Peyer's patch (tissue), 4 donors: ENCODE measurements at regions not wholly inside any gene's neighbourhood (a gene's known extent, or its start where the extent isn't known, plus 50 kb on each side); places are given as distances from the start of the nearest gene placed in this dataset.
A peak's percentile ranks its signal among the peaks of the same experiment; 100 is the strongest.

ENCODE experiments used
- DNase-seq, 3 donors: peaks; one replicate each; pipeline ENCODE4 v3.0.0-alpha.2; 2017 to 2019
- H3K27ac ChIP-seq, 4 donors: fragments of 200-600 bp; sonication (generic); one replicate each; pipeline ENCODE4 v1.5.1; 2016 to 2019
- H3K27me3 ChIP-seq, 2 donors: fragments of 200-600 bp; sonication (generic); one replicate each; pipeline ENCODE4 v1.5.1; 2019
- H3K36me3 ChIP-seq, 3 donors: fragments of 200-600 bp; sonication (generic); one replicate each; pipeline ENCODE4 v1.5.1; 2016 to 2019
- H3K4me1 ChIP-seq, 4 donors: fragments of 200-600 bp; sonication (generic); one replicate each; pipeline ENCODE4 v1.5.1; 2016 to 2019
- H3K4me3 ChIP-seq, 4 donors: fragments of 200-600 bp; sonication (generic); 1 replicate in 3 of 4; 2 replicates in 1 of 4; pipeline ENCODE4 v1.5.1; 2016 to 2019; ENCODE audit warnings: mild to moderate bottlenecking in 1 of 4
- H3K9me3 ChIP-seq, 4 donors: fragments of 200-600 bp; sonication (generic); one replicate each; pipeline ENCODE4 v1.5.1; 2016 to 2019; ENCODE audit warnings: mild to moderate bottlenecking in 1 of 4
- POLR2A ChIP-seq, 2 donors: fragments of 450-650 bp; IDR thresholded peaks; one replicate each; pipeline ENCODE4 v1.5.1; 2017; ENCODE audit warnings: antibody characterized with exemption in 2 of 2, mild to moderate bottlenecking in 2 of 2, moderate library complexity in 2 of 2
- TF ChIP-seq, protein P1 (sequence below), 6 experiments: fragments of 450-650 bp in 4 of 6; fragments of 200-600 bp in 2 of 6; sonication (generic) in 1 of 6; IDR thresholded peaks; one replicate each; pipeline ENCODE4 v1.5.1; 2017 to 2019; ENCODE audit warnings: antibody characterized with exemption in 6 of 6, mild to moderate bottlenecking in 3 of 6, moderate library complexity in 1 of 6

DNA sequence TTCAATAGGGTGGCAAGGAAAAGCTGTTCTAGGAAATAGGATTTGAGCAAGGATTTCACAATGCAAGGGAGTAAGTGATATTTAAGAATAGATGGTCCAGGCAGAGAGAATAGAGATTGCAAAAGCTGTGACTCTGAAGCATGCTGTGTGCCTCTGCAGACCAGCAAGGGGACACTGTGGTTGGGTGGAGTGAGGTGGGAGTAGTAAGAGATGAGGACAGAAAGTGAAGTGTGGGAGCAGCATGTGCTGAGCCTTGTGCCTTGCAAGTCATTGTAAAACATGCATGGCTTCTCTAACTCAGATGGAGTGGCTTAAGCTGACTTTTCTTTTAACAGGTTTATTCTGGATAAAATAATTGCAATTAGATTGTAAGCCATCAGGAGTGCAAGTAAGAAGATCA lies 442.4 kb downstream of the CCSER2 start:
- Histone ChIP-seq H3K9me3 (no peaks in the 10 kb centered on the region), H3K27me3 (no peaks in the 10 kb centered on the region), H3K27ac (no peak overlapping the region)

DNA sequence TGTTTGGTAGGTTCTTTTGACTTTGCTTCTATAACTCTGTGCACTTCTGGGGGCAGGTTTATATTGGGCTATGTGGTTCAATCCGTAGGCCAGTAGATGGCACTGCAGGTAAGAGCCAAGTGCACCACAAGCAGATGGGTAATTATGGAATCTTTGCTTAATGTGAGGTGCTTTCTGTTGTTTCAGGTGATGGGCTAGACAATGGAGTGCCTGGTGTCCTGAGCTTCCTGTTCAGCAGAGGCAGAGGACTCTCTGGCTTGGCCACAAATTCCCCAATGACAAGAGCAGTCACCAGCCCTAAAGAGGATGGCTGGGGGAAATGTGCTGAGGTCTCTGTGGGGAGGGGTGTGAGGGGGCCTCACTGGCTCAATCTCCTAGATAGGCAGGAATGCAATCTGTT lies 455.0 kb downstream of the CCSER2 start:
- DNase-seq, result no peak
- Histone ChIP-seq H3K4me3 (no peak overlapping the region), H3K27ac (no peak overlapping the region), H3K27me3 (no peaks in the 10 kb centered on the region), H3K4me1 (no peaks in the 10 kb centered on the region), H3K9me3 (no peaks in the 10 kb centered on the region), H3K36me3 (no peaks in the 10 kb centered on the region)
- TF ChIP-seq POLR2A (IDR thresholded peaks at IDR 0.05), result no peak
- TF ChIP-seq, protein P1, sequence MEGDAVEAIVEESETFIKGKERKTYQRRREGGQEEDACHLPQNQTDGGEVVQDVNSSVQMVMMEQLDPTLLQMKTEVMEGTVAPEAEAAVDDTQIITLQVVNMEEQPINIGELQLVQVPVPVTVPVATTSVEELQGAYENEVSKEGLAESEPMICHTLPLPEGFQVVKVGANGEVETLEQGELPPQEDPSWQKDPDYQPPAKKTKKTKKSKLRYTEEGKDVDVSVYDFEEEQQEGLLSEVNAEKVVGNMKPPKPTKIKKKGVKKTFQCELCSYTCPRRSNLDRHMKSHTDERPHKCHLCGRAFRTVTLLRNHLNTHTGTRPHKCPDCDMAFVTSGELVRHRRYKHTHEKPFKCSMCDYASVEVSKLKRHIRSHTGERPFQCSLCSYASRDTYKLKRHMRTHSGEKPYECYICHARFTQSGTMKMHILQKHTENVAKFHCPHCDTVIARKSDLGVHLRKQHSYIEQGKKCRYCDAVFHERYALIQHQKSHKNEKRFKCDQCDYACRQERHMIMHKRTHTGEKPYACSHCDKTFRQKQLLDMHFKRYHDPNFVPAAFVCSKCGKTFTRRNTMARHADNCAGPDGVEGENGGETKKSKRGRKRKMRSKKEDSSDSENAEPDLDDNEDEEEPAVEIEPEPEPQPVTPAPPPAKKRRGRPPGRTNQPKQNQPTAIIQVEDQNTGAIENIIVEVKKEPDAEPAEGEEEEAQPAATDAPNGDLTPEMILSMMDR (IDR thresholded peaks at IDR 0.05), result peak in 3 of 6 experiments; percentile 14 to 26 (median 23)

More for the DNA sequence above, 442.4 kb downstream of the CCSER2 start:
- DNase-seq, result no peak
- Histone ChIP-seq H3K36me3 (no peaks in the 10 kb centered on the region), H3K4me1 (no peaks in the 10 kb centered on the region), H3K4me3 (no peak overlapping the region)
- TF ChIP-seq POLR2A (IDR thresholded peaks at IDR 0.05), result no peak
- TF ChIP-seq, protein P1 (IDR thresholded peaks at IDR 0.05), result no peak

DNA sequence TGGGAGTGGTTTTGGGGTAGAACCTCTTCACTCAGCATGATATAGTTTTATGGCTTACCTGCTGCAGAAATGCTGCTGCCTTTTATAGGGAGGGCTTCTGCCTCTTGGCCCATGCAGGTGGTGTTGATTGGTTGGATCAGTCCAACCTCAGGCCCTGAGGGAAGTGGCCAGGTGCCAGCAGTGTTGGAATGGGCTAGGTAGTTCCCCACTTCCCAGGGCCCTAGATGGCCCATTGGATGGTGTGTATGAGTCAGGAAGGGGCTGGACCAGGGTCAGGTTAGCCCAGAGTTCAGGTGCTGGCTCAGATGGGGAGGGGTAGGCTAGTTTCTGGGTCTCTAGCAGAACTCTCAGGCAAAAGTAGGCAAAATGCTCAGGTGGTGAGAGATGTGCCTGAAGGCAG lies 455.5 kb downstream of the CCSER2 start:
- no peaks in the 10 kb centered on the region for H3K9me3 ChIP-seq
- no peak for DNase-seq
- no peaks in the 10 kb centered on the region for H3K36me3 ChIP-seq
- H3K27ac ChIP-seq, result no peak overlapping the region
- TF ChIP-seq, protein P1 (IDR thresholded peaks at IDR 0.05), result no peak
- TF ChIP-seq POLR2A (IDR thresholded peaks at IDR 0.05), result no peak
- no peak overlapping the region for H3K4me3 ChIP-seq
- H3K4me1 ChIP-seq, result no peaks in the 10 kb centered on the region
- no peaks in the 10 kb centered on the region for H3K27me3 ChIP-seq

DNA sequence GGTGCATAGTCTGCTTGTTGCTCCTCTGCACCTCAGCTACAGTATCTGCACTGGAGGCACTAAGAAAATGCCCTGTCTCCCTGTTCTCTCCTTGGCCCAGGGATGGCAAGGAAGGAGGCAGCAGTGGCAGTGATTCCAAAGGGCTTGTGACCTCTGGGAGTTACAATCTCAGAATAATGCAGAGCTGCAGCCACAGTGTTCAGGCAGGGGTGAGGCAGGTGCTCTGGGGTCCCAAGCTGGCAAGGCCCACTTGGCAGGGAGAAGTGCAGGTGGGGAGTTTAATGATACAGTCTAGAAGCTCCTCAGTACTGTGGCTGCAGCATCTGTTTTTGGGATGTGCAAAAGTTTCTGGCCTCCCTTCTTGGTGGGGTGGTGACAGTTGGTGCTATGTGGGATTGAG lies 456.4 kb downstream of the CCSER2 start:
- H3K36me3 ChIP-seq, result no peaks in the 10 kb centered on the region
- no peak overlapping the region for H3K27ac ChIP-seq
- no peak overlapping the region for H3K4me3 ChIP-seq
- H3K4me1 ChIP-seq, result no peaks in the 10 kb centered on the region
- TF ChIP-seq POLR2A (IDR thresholded peaks at IDR 0.05), result no peak
- TF ChIP-seq, protein P1 (IDR thresholded peaks at IDR 0.05), result no peak
- H3K27me3 ChIP-seq, result no peaks in the 10 kb centered on the region
- no peak for DNase-seq
- no peaks in the 10 kb centered on the region for H3K9me3 ChIP-seq

DNA sequence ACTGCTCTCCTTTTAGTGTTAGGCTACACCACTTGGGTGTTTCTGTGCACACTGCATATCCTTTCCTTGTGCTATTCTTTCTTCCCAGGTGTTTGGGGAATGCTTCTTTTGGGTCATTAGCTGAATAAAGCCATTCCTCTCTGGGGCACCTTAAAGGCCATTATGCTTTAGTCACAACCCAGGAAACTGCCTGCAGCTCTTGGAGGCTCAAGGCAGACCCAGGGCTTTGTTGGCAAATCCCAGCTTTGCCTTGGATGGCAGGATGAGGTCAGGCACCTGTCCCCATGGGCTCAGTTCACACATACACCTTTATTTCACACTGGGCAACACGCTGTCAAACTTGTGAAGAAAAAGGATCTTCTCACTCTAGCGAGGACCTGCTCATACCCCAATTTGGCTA lies 460.6 kb downstream of the CCSER2 start:
- Histone ChIP-seq H3K27me3 (no peaks in the 10 kb centered on the region), H3K4me3 (no peak overlapping the region)
- TF ChIP-seq, protein P1 (IDR thresholded peaks at IDR 0.05), result no peak
- TF ChIP-seq POLR2A (IDR thresholded peaks at IDR 0.05), result no peak

DNA sequence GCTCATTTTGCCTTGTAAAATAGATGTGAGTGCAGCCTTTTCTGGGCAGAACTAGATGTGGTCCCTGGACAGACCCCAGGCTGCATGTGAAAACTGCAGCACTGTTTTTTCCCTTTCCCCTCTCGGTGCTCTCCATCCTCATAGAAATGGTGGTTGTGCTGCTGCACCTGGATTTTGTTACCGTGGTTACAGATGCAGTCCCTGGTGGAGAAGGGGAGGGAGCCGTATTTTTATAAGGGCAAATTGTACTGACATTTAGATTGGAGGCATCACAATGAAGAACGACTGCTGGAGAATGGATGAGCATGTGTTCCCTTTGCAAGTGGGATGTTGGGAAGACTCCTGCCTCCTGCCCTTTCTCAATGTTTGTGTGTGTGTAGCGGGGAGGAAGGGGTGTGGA lies 469.9 kb downstream of the CCSER2 start:
- no peak overlapping the region for H3K4me3 ChIP-seq
- H3K27ac ChIP-seq, result no peak overlapping the region
- no peak for DNase-seq
- no peaks in the 10 kb centered on the region for H3K4me1 ChIP-seq
- H3K9me3 ChIP-seq, result no peaks in the 10 kb centered on the region
- no peaks in the 10 kb centered on the region for H3K36me3 ChIP-seq
- no peaks in the 10 kb centered on the region for H3K27me3 ChIP-seq
- TF ChIP-seq POLR2A (IDR thresholded peaks at IDR 0.05), result no peak
- TF ChIP-seq, protein P1 (IDR thresholded peaks at IDR 0.05), result no peak

More for the DNA sequence above, 460.6 kb downstream of the CCSER2 start:
- Histone ChIP-seq H3K4me1 (no peaks in the 10 kb centered on the region), H3K27ac (no peak overlapping the region), H3K9me3 (no peaks in the 10 kb centered on the region), H3K36me3 (no peaks in the 10 kb centered on the region)
- DNase-seq, result no peak
